ENCODE measurements at regions not wholly inside any gene's neighbourhood (a gene's known extent, or its start where the extent isn't known, plus 50 kb on each side); places are given as distances from the start of the nearest gene placed in this dataset.

- peak overlapping the region; percentile 44 for H3K4me3 ChIP-seq (ENCODE audit: low read length)
- peaks cover 18% of the 10 kb centered on the region for H3K9me3 ChIP-seq (ENCODE audit: control insufficient read depth, low read length)
- DNase-seq (ENCODE audit: low read depth): peak; percentile 64
Measured at GRCh38 chr16:72312828-72313227, 140.9 kb upstream of the PMFBP1 start.

GRCh38 chr16:72311426-72311825 is 139.5 kb upstream of the PMFBP1 start:
- peaks cover 23% of the 10 kb centered on the region for H3K4me1 ChIP-seq (ENCODE audit: control insufficient read depth, insufficient read depth, low read length)
- peaks cover 19% of the 10 kb centered on the region for H3K9me3 ChIP-seq (ENCODE audit: control insufficient read depth, low read length)
- no peaks in the 10 kb centered on the region for H3K36me3 ChIP-seq (ENCODE audit: control insufficient read depth, insufficient read depth, low read length, severe bottlenecking)
- no peaks in the 10 kb centered on the region for H3K27me3 ChIP-seq (replicated peaks; ENCODE audit: control insufficient read depth, insufficient read depth, low read length)
- DNase-seq (ENCODE audit: low read depth): peak; percentile 51
- peak overlapping the region; percentile 26 for H3K9ac ChIP-seq (ENCODE audit: low read length)
- no peak overlapping the region for H3K4me3 ChIP-seq (ENCODE audit: low read length)

More at GRCh38 chr16:72312828-72313227, 140.9 kb upstream of the PMFBP1 start:
- Histone ChIP-seq H3K36me3 (ENCODE audit: control insufficient read depth, insufficient read depth, low read length, severe bottlenecking) (no peaks in the 10 kb centered on the region), H3K27me3 (replicated peaks; ENCODE audit: control insufficient read depth, insufficient read depth, low read length) (no peaks in the 10 kb centered on the region), H3K4me1 (ENCODE audit: control insufficient read depth, insufficient read depth, low read length) (peaks cover 35% of the 10 kb centered on the region), H3K9ac (ENCODE audit: low read length) (no peak overlapping the region)

- H3K36me3 ChIP-seq (ENCODE audit: control insufficient read depth, insufficient read depth, low read length, severe bottlenecking): no peaks in the 10 kb centered on the region
- DNase-seq (ENCODE audit: low read depth): no peak
- H3K9me3 ChIP-seq (ENCODE audit: control insufficient read depth, low read length): peaks cover 19% of the 10 kb centered on the region
- peaks cover 20% of the 10 kb centered on the region for H3K4me1 ChIP-seq (ENCODE audit: control insufficient read depth, insufficient read depth, low read length)
- no peak overlapping the region for H3K9ac ChIP-seq (ENCODE audit: low read length)
- no peaks in the 10 kb centered on the region for H3K27me3 ChIP-seq (replicated peaks; ENCODE audit: control insufficient read depth, insufficient read depth, low read length)
- no peak overlapping the region for H3K4me3 ChIP-seq (ENCODE audit: low read length)
Measured at GRCh38 chr16:72309001-72309400, 137.0 kb upstream of the PMFBP1 start.

- Histone ChIP-seq H3K4me3 (ENCODE audit: low read length) (no peak overlapping the region), H3K36me3 (ENCODE audit: control insufficient read depth, insufficient read depth, low read length, severe bottlenecking) (no peaks in the 10 kb centered on the region)
Measured at GRCh38 chr16:72308396-72308795, 136.4 kb upstream of the PMFBP1 start.

GRCh38 chr16:72302332-72302731 is 130.4 kb upstream of the PMFBP1 start:
- no peak overlapping the region for H3K9ac ChIP-seq (ENCODE audit: low read length)
- H3K4me3 ChIP-seq (ENCODE audit: low read length): no peak overlapping the region
- H3K4me1 ChIP-seq (ENCODE audit: control insufficient read depth, insufficient read depth, low read length): peaks cover 6% of the 10 kb centered on the region
- DNase-seq (ENCODE audit: low read depth): no peak
- no peaks in the 10 kb centered on the region for H3K27me3 ChIP-seq (replicated peaks; ENCODE audit: control insufficient read depth, insufficient read depth, low read length)
- no peaks in the 10 kb centered on the region for H3K36me3 ChIP-seq (ENCODE audit: control insufficient read depth, insufficient read depth, low read length, severe bottlenecking)
- no peaks in the 10 kb centered on the region for H3K9me3 ChIP-seq (ENCODE audit: control insufficient read depth, low read length)

More at GRCh38 chr16:72308396-72308795, 136.4 kb upstream of the PMFBP1 start:
- H3K9me3 ChIP-seq (ENCODE audit: control insufficient read depth, low read length): peaks cover 19% of the 10 kb centered on the region
- no peaks in the 10 kb centered on the region for H3K27me3 ChIP-seq (replicated peaks; ENCODE audit: control insufficient read depth, insufficient read depth, low read length)
- H3K9ac ChIP-seq (ENCODE audit: low read length): no peak overlapping the region
- peaks cover 19% of the 10 kb centered on the region for H3K4me1 ChIP-seq (ENCODE audit: control insufficient read depth, insufficient read depth, low read length)
- no peak for DNase-seq (ENCODE audit: low read depth)

- Histone ChIP-seq H3K36me3 (ENCODE audit: control insufficient read depth, insufficient read depth, low read length, severe bottlenecking) (no peaks in the 10 kb centered on the region), H3K4me1 (ENCODE audit: control insufficient read depth, insufficient read depth, low read length) (peaks cover 6% of the 10 kb centered on the region), H3K9ac (ENCODE audit: low read length) (no peak overlapping the region), H3K27me3 (replicated peaks; ENCODE audit: control insufficient read depth, insufficient read depth, low read length) (no peaks in the 10 kb centered on the region), H3K9me3 (ENCODE audit: control insufficient read depth, low read length) (no peaks in the 10 kb centered on the region), H3K4me3 (ENCODE audit: low read length) (no peak overlapping the region)
- DNase-seq (ENCODE audit: low read depth): no peak
Measured at GRCh38 chr16:72301523-72302236, 129.7 kb upstream of the PMFBP1 start.

- no peaks in the 10 kb centered on the region for H3K9me3 ChIP-seq (ENCODE audit: control insufficient read depth, low read length)
- H3K36me3 ChIP-seq (ENCODE audit: control insufficient read depth, insufficient read depth, low read length, severe bottlenecking): no peaks in the 10 kb centered on the region
- H3K4me3 ChIP-seq (ENCODE audit: low read length): no peak overlapping the region
- H3K4me1 ChIP-seq (ENCODE audit: control insufficient read depth, insufficient read depth, low read length): peaks cover 6% of the 10 kb centered on the region
- no peak overlapping the region for H3K9ac ChIP-seq (ENCODE audit: low read length)
- DNase-seq (ENCODE audit: low read depth): no peak
- no peaks in the 10 kb centered on the region for H3K27me3 ChIP-seq (replicated peaks; ENCODE audit: control insufficient read depth, insufficient read depth, low read length)
Measured at GRCh38 chr16:72300892-72301291, 128.9 kb upstream of the PMFBP1 start.

GRCh38 chr16:72299684-72300243 is 127.8 kb upstream of the PMFBP1 start:
- H3K36me3 ChIP-seq (ENCODE audit: control insufficient read depth, insufficient read depth, low read length, severe bottlenecking): no peaks in the 10 kb centered on the region
- no peaks in the 10 kb centered on the region for H3K27me3 ChIP-seq (replicated peaks; ENCODE audit: control insufficient read depth, insufficient read depth, low read length)
- H3K4me1 ChIP-seq (ENCODE audit: control insufficient read depth, insufficient read depth, low read length): peaks cover 6% of the 10 kb centered on the region
- H3K4me3 ChIP-seq (ENCODE audit: low read length): no peak overlapping the region
- H3K9ac ChIP-seq (ENCODE audit: low read length): no peak overlapping the region
- H3K9me3 ChIP-seq (ENCODE audit: control insufficient read depth, low read length): no peaks in the 10 kb centered on the region
- DNase-seq (ENCODE audit: low read depth): no peak

- Histone ChIP-seq H3K4me1 (ENCODE audit: control insufficient read depth, insufficient read depth, low read length) (peaks cover 6% of the 10 kb centered on the region), H3K4me3 (ENCODE audit: low read length) (no peak overlapping the region), H3K36me3 (ENCODE audit: control insufficient read depth, insufficient read depth, low read length, severe bottlenecking) (no peaks in the 10 kb centered on the region), H3K9me3 (ENCODE audit: control insufficient read depth, low read length) (no peaks in the 10 kb centered on the region), H3K9ac (ENCODE audit: low read length) (no peak overlapping the region), H3K27me3 (replicated peaks; ENCODE audit: control insufficient read depth, insufficient read depth, low read length) (no peaks in the 10 kb centered on the region)
- DNase-seq (ENCODE audit: low read depth): no peak
Measured at GRCh38 chr16:72298961-72299360, 127.0 kb upstream of the PMFBP1 start.

GRCh38 chr16:72295914-72296313 is 124.0 kb upstream of the PMFBP1 start:
- H3K36me3 ChIP-seq (ENCODE audit: control insufficient read depth, insufficient read depth, low read length, severe bottlenecking): no peaks in the 10 kb centered on the region
- DNase-seq (ENCODE audit: low read depth): no peak
- peaks cover 14% of the 10 kb centered on the region for H3K4me1 ChIP-seq (ENCODE audit: control insufficient read depth, insufficient read depth, low read length)
- H3K9ac ChIP-seq (ENCODE audit: low read length): no peak overlapping the region
- H3K27me3 ChIP-seq (replicated peaks; ENCODE audit: control insufficient read depth, insufficient read depth, low read length): no peaks in the 10 kb centered on the region
- no peak overlapping the region for H3K4me3 ChIP-seq (ENCODE audit: low read length)
- H3K9me3 ChIP-seq (ENCODE audit: control insufficient read depth, low read length): no peaks in the 10 kb centered on the region

- peak overlapping the region; percentile 85 for H3K9ac ChIP-seq (ENCODE audit: low read length)
- no peaks in the 10 kb centered on the region for H3K27me3 ChIP-seq (replicated peaks; ENCODE audit: control insufficient read depth, insufficient read depth, low read length)
- H3K4me3 ChIP-seq (ENCODE audit: low read length): peak overlapping the region; percentile 39
- H3K4me1 ChIP-seq (ENCODE audit: control insufficient read depth, insufficient read depth, low read length): peaks cover 38% of the 10 kb centered on the region
- no peaks in the 10 kb centered on the region for H3K9me3 ChIP-seq (ENCODE audit: control insufficient read depth, low read length)
- no peaks in the 10 kb centered on the region for H3K36me3 ChIP-seq (ENCODE audit: control insufficient read depth, insufficient read depth, low read length, severe bottlenecking)
- peak; percentile 91 for DNase-seq (ENCODE audit: low read depth)
Measured at GRCh38 chr16:72291531-72291981, 119.6 kb upstream of the PMFBP1 start.
